H1 (cell line): ENCODE measurements at regions not wholly inside any gene's neighbourhood (a gene's known extent, or its start where the extent isn't known, plus 50 kb on each side); places are given as distances from the start of the nearest gene placed in this dataset.

Source experiments
- CTCF ChIA-PET: fragments of 300-600 bp; sonication (Branson Sonifier 250); formaldehyde crosslinking; loops from one replicate; lab custom pipeline; 2021; ENCODE audit not compliant: partially characterized antibody; lab: Charles Lee
- POLR2A ChIA-PET: fragments of 300-600 bp; sonication (Branson Sonifier 250); formaldehyde crosslinking; loops from one replicate; lab custom pipeline; 2021; ENCODE audit warnings: inconsistent platforms; ENCODE audit not compliant: partially characterized antibody; lab: Charles Lee
- DNase-seq, 2 experiments: peaks; one replicate each; pipeline versions ENCODE4 v3.0.0 to v3.0.0-alpha.2; 2010 to 2022; ENCODE audit warnings: low spot score in 2 of 2, low read depth in 1 of 2, mixed read lengths in 1 of 2
- FAIRE-seq: peaks from 2 replicates; lab custom pipeline; 2011; peaks lifted over from hg19 to GRCh38; lab: Jason Lieb, UNC
- H2AFZ ChIP-seq: 2 replicates; pipeline ENCODE4 v1.8.1; 2012; ENCODE audit warnings: low read length, inconsistent platforms
- H2AK5ac ChIP-seq: 2 replicates; pipeline ENCODE4 v1.6.1; 2013; ENCODE audit warnings: low read depth, low read length
- H2BK120ac ChIP-seq: replicated peaks from 2 replicates; pipeline ENCODE3; 2013; ENCODE audit warnings: low read depth, low read length, inconsistent platforms
- H2BK12ac ChIP-seq: 2 replicates; pipeline ENCODE4 v1.6.1; 2013; ENCODE audit warnings: low read depth, low read length
- H2BK15ac ChIP-seq: 2 replicates; pipeline ENCODE4 v1.6.1; 2013; ENCODE audit warnings: low read length
- H2BK20ac ChIP-seq: 2 replicates; pipeline ENCODE4 v1.6.1; 2013; ENCODE audit warnings: low read length
- H2BK5ac ChIP-seq: 2 replicates; pipeline ENCODE4 v1.6.1; 2013; ENCODE audit warnings: low read depth, low read length
- H3K14ac ChIP-seq: 2 replicates; pipeline ENCODE4 v1.6.1; 2013; ENCODE audit warnings: inconsistent platforms; ENCODE audit not compliant: insufficient read length
- H3K18ac ChIP-seq: 2 replicates; pipeline ENCODE4 v1.6.1; 2013; ENCODE audit warnings: low read length; ENCODE audit errors: extremely low read depth
- H3K23ac ChIP-seq: 2 replicates; pipeline ENCODE4 v1.6.1; 2013; ENCODE audit warnings: inconsistent platforms; ENCODE audit not compliant: insufficient read length
- H3K23me2 ChIP-seq: 2 replicates; pipeline ENCODE4 v1.6.1; 2013; ENCODE audit warnings: low read depth, low read length
- H3K27ac ChIP-seq: 2 replicates; pipeline ENCODE4 v1.6.1; 2011; ENCODE audit warnings: low read depth, low read length, inconsistent platforms
- H3K27me3 ChIP-seq, 4 experiments: replicated peaks in 1 of 4; 1 replicate in 1 of 4; 2 replicates in 3 of 4; pipeline versions ENCODE4 v1.6.1 to v1.8.1; 2011 to 2013; ENCODE audit warnings: low read length in 3 of 4, mild to moderate bottlenecking in 3 of 4, inconsistent platforms in 2 of 4, mixed read lengths in 2 of 4, moderate library complexity in 1 of 4; ENCODE audit not compliant: control insufficient read depth in 3 of 4, insufficient read depth in 3 of 4; ENCODE audit errors: extremely low read depth in 1 of 4
- H3K36me3 ChIP-seq, 4 experiments: 2 replicates each; pipeline versions ENCODE4 v1.6.1 to v1.8.1; 2011 to 2013; ENCODE audit warnings: mild to moderate bottlenecking in 4 of 4, low read length in 3 of 4, moderate library complexity in 2 of 4, control low read depth in 1 of 4, inconsistent platforms in 1 of 4; ENCODE audit not compliant: insufficient read depth in 4 of 4, control insufficient read depth in 2 of 4
- H3K4ac ChIP-seq: replicated peaks from 2 replicates; pipeline ENCODE3; 2013; ENCODE audit warnings: low read length, low read depth, mixed read lengths, inconsistent platforms; ENCODE audit not compliant: insufficient read length
- H3K4me1 ChIP-seq, 4 experiments: replicated peaks in 1 of 4; 1 replicate in 1 of 4; 2 replicates in 3 of 4; pipeline versions ENCODE4 v1.6.1 to v1.8.1; 2011 to 2013; ENCODE audit warnings: low read length in 3 of 4, inconsistent platforms in 2 of 4, mixed read lengths in 1 of 4; ENCODE audit not compliant: insufficient read depth in 4 of 4, control insufficient read depth in 3 of 4
- H3K4me2 ChIP-seq, 2 experiments: 2 replicates each; pipeline versions ENCODE4 v1.6.1 to v1.8.1; 2011 to 2013; ENCODE audit warnings: low read depth in 2 of 2, low read length in 2 of 2, control low read depth in 1 of 2, inconsistent platforms in 1 of 2, mild to moderate bottlenecking in 1 of 2; ENCODE audit not compliant: insufficient read depth in 1 of 2
- H3K4me3 ChIP-seq, 4 experiments: fragments of 200-600, 300-600 bp in 1 of 4; sonication (generic), shearing (Covaris generic), sonication (Bioruptor Twin) in 1 of 4; 2 replicates each; pipeline versions ENCODE4 v1.5.1 to v1.8.1; 2011 to 2016; ENCODE audit warnings: low read length in 4 of 4, low read depth in 3 of 4, control low read depth in 2 of 4, inconsistent platforms in 2 of 4, mild to moderate bottlenecking in 2 of 4, mixed read lengths in 1 of 4, moderate library complexity in 1 of 4; ENCODE audit not compliant: insufficient read depth in 2 of 4; ENCODE audit errors: extremely low read depth in 1 of 4
- H3K56ac ChIP-seq: replicated peaks from 2 replicates; pipeline ENCODE3; 2013; ENCODE audit warnings: low read depth, mild to moderate bottlenecking, mixed read lengths, low read length, inconsistent platforms; ENCODE audit not compliant: insufficient read length
- H3K79me1 ChIP-seq: 2 replicates; pipeline ENCODE4 v1.6.1; 2013; ENCODE audit warnings: low read depth, low read length, control low read depth
- H3K79me2 ChIP-seq, 2 experiments: 2 replicates each; pipeline versions ENCODE4 v1.6.1 to v1.8.1; 2012 to 2013; ENCODE audit warnings: low read length in 2 of 2, mild to moderate bottlenecking in 2 of 2, inconsistent platforms in 1 of 2; ENCODE audit not compliant: insufficient read depth in 2 of 2, control insufficient read depth in 1 of 2
- H3K9ac ChIP-seq, 4 experiments: replicated peaks in 1 of 4; 1 replicate in 1 of 4; 2 replicates in 3 of 4; pipeline versions ENCODE4 v1.6.1 to v1.8.1; 2011 to 2013; ENCODE audit warnings: low read depth in 3 of 4, low read length in 3 of 4, control low read depth in 2 of 4, mild to moderate bottlenecking in 2 of 4, moderate library complexity in 2 of 4, inconsistent platforms in 1 of 4; ENCODE audit errors: extremely low read depth in 1 of 4
- H3K9me3 ChIP-seq, 2 experiments: 2 replicates each; pipeline versions ENCODE4 v1.6.1 to v1.8.1; 2012 to 2013; ENCODE audit warnings: mild to moderate bottlenecking in 2 of 2, moderate library complexity in 2 of 2, control low read depth in 1 of 2, inconsistent platforms in 1 of 2, low read depth in 1 of 2, low read length in 1 of 2, mixed read lengths in 1 of 2; ENCODE audit not compliant: insufficient read depth in 2 of 2
- H4K20me1 ChIP-seq, 2 experiments: replicated peaks in 1 of 2; 2 replicates each; pipeline versions ENCODE3 to v1.8.1; 2011 to 2013; ENCODE audit warnings: inconsistent platforms in 2 of 2, low read length in 2 of 2, mild to moderate bottlenecking in 1 of 2; ENCODE audit not compliant: insufficient read depth in 2 of 2, control insufficient read depth in 1 of 2
- H4K5ac ChIP-seq: 2 replicates; pipeline ENCODE4 v1.6.1; 2013; ENCODE audit warnings: low read length, low read depth, mixed read lengths, inconsistent platforms; ENCODE audit not compliant: insufficient read length
- H4K8ac ChIP-seq: 2 replicates; pipeline ENCODE4 v1.8.0; 2013; ENCODE audit warnings: mild to moderate bottlenecking, moderate library complexity, low read length, inconsistent platforms; ENCODE audit not compliant: insufficient read depth; ENCODE audit errors: extremely low read depth
- H4K91ac ChIP-seq: replicated peaks from 2 replicates; pipeline ENCODE3; 2013; ENCODE audit warnings: low read length, mixed read lengths, inconsistent platforms; ENCODE audit not compliant: insufficient read length
- BRCA1 ChIP-seq: IDR thresholded peaks from 2 replicates; pipeline ENCODE4 v1.6.1; 2012; ENCODE audit warnings: low read depth, low read length, improper control_type of control experiment
- CBX5 ChIP-seq: fragments of 300-800, 300-1000 bp; sonication (generic); IDR thresholded peaks from 2 replicates; pipeline ENCODE4 v1.7.1; 2016; ENCODE audit warnings: antibody characterized with exemption, low read length, low read depth
- CEBPB ChIP-seq: IDR thresholded peaks from 2 replicates; pipeline ENCODE4 v1.6.1; 2012; ENCODE audit warnings: low read depth, low read length
- CTBP2 ChIP-seq: IDR thresholded peaks from 2 replicates; pipeline ENCODE4 v1.7.0; 2011; ENCODE audit warnings: borderline replicate concordance, mild to moderate bottlenecking, moderate library complexity, mixed read lengths, low read length; ENCODE audit not compliant: insufficient read depth, insufficient read length
- JUND ChIP-seq: IDR thresholded peaks from 2 replicates; pipeline ENCODE4 v1.6.1; 2011; ENCODE audit warnings: mild to moderate bottlenecking, improper control_type of control experiment, low read length
- MAFK ChIP-seq: IDR thresholded peaks from 2 replicates; pipeline ENCODE4 v1.6.1; 2012; ENCODE audit warnings: low read depth, mild to moderate bottlenecking, improper control_type of control experiment, low read length
- NANOG ChIP-seq: IDR thresholded peaks from 2 replicates; pipeline ENCODE4 v1.6.1; 2011; ENCODE audit warnings: low read length, low read depth, mild to moderate bottlenecking, inconsistent platforms; ENCODE audit not compliant: insufficient read depth, poor library complexity, severe bottlenecking
- POLR2AphosphoS5 ChIP-seq: IDR thresholded peaks from 2 replicates; pipeline ENCODE4 v1.6.1; 2011; ENCODE audit warnings: low read depth, low read length
- RFX5 ChIP-seq: IDR thresholded peaks from 2 replicates; pipeline ENCODE4 v1.6.1; 2011; ENCODE audit warnings: low read depth, low read length, improper control_type of control experiment, borderline replicate concordance
- SP1 ChIP-seq: IDR thresholded peaks from 2 replicates; pipeline ENCODE4 v1.6.1; 2011; ENCODE audit warnings: low read depth, low read length
- SP2 ChIP-seq: IDR thresholded peaks from 2 replicates; pipeline ENCODE4 v1.6.1; 2012; ENCODE audit warnings: mild to moderate bottlenecking, low read length, inconsistent platforms
- SUZ12 ChIP-seq: fragments of 200-600 bp; sonication (generic); IDR thresholded peaks from 2 replicates; pipeline ENCODE4 v1.6.1; 2012; ENCODE audit warnings: mild to moderate bottlenecking, inconsistent platforms, low read length, moderate library complexity, mixed read lengths
- TCF12 ChIP-seq: IDR thresholded peaks from 2 replicates; pipeline ENCODE4 v1.6.1; 2011; ENCODE audit warnings: low read depth, mild to moderate bottlenecking, low read length
- USF2 ChIP-seq: IDR thresholded peaks from 2 replicates; pipeline ENCODE4 v1.6.1; 2011; ENCODE audit warnings: low read length, improper control_type of control experiment
- WGBS, 2 experiments: shearing (Covaris generic) in 1 of 2; methylation state at CpG; one replicate each; pipeline versions ENCODE4 v1.1.6 to v1.1.7; 2013 to 2015; ENCODE audit warnings: low lambda C conversion rate in 2 of 2, mixed read lengths in 2 of 2, inconsistent platforms in 1 of 2, low coverage in 1 of 2, missing lambda C conversion rate in 1 of 2; ENCODE audit not compliant: insufficient replicate concordance in 2 of 2, insufficient coverage in 1 of 2, insufficient read length in 1 of 2; ENCODE audit errors: extremely low coverage in 1 of 2, missing lambda C conversion rate in 1 of 2; 5-methylcytosine and 5-hydroxymethylcytosine counted together

GRCh38 chr9:89553451-89554010 lies 51.3 kb upstream of the GADD45G start:
- Histone ChIP-seq H2AFZ (no peak overlapping the region), H4K20me1 (no peaks in the 10 kb centered on the region), H2BK20ac (no peak overlapping the region), H3K27ac (no peak overlapping the region), H2AK5ac (no peak overlapping the region), H3K14ac (no peak overlapping the region), H2BK12ac (no peak overlapping the region), H3K56ac (no peak overlapping the region), H3K9me3 (no peaks in the 10 kb centered on the region), H3K36me3 (no peaks in the 10 kb centered on the region), H4K91ac (no peak overlapping the region), H3K23me2 (no peaks in the 10 kb centered on the region), H3K4me3 (no peak overlapping the region), H3K4ac (no peak overlapping the region), H4K5ac (no peak overlapping the region), H2BK15ac (no peak overlapping the region), H3K27me3 (no peaks in the 10 kb centered on the region), H3K79me1 (no peaks in the 10 kb centered on the region), H3K4me1 (peaks cover 0 to 7% (median 5%) of the 10 kb centered on the region in 4 experiments; a peak in 4 of 7 replicates), H3K4me2 (no peak overlapping the region), H2BK120ac (no peak overlapping the region), H3K18ac (no peak overlapping the region), H4K8ac (no peak overlapping the region), H3K9ac (no peak overlapping the region), H3K79me2 (no peaks in the 10 kb centered on the region), H2BK5ac (no peak overlapping the region; the same call in 1 of the 2 replicates), H3K23ac (no peak overlapping the region)
- FAIRE-seq (no peak), DNase-seq (no peak)
- CTCF ChIA-PET, result interaction anchor here (0.9 to 10.2 kb wide), 7 partner anchors 8 to 546 kb away, joined by 3 to 147 read pairs (median 5); no protein-coding TSS in a partner anchor
- POLR2A ChIA-PET, result interaction anchor here (0.8 to 1.0 kb wide), 3 partner anchors 10 to 230 kb away, joined by 3 read pairs; no protein-coding TSS in a partner anchor
- 84% methylated on average over 6 of the region's 6 CpGs; no CpG with 5 or more reads in 1 of the 2 experiments for WGBS, 2 experiments
- TF ChIP-seq JUND (no peak), BRCA1 (no peak), TCF12 (no peak), SP1 (no peak), CEBPB (no peak), CTBP2 (no peak), MAFK (no peak), CBX5 (no peak), SUZ12 (no peak), POLR2AphosphoS5 (no peak), NANOG (no peak), RFX5 (no peak), USF2 (no peak), SP2 (no peak)
